ENCODE measurements at regions not wholly inside any gene's neighbourhood (a gene's known extent, or its start where the extent isn't known, plus 50 kb on each side); places are given as distances from the start of the nearest gene placed in this dataset.

DNA sequence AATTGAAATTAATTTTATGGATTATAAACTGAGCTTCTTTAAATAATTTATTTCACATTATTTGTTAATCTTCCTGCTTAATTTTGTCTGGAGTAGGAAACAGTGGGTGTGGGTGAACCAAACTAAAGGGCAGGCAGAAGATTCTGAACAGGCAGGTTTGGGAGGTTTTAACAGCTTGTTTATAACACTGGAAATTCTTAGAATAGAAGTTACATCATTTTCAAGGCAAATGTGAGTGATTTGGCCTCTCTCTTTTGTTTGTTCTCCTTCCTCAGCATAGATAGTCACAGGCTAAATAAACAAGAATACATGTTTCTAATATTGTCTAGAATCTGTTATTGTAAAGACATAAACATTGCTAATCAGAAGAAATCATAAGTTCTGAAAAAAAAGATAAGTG, 970.9 kb upstream of the NUDT12 start:
- Histone ChIP-seq H3K27ac (ENCODE audit: low read depth, low read length, poor library complexity, severe bottlenecking) (no peak overlapping the region), H3K9me3 (ENCODE audit: low read depth, low read length, poor library complexity, severe bottlenecking) (no peaks in the 10 kb centered on the region), H3K36me3 (ENCODE audit: insufficient read depth, low read length, poor library complexity, severe bottlenecking) (no peaks in the 10 kb centered on the region), H3K27me3 (replicated peaks; ENCODE audit: insufficient read depth, low read depth, low read length, poor library complexity) (no peaks in the 10 kb centered on the region), H3K4me1 (ENCODE audit: insufficient read depth, low read length, poor library complexity, severe bottlenecking) (no peaks in the 10 kb centered on the region), H3K4me3 (ENCODE audit: low read depth, low read length, poor library complexity, severe bottlenecking) (no peak overlapping the region)
- no peak for DNase-seq (ENCODE audit: low spot score)
- CTCF ChIA-PET: no interaction called here
- no peak for TF ChIP-seq EZH2 (IDR thresholded peaks at IDR 0.05; ENCODE audit: borderline replicate concordance, low read depth, low read length, poor library complexity, severe bottlenecking)
- TF ChIP-seq, protein P1, sequence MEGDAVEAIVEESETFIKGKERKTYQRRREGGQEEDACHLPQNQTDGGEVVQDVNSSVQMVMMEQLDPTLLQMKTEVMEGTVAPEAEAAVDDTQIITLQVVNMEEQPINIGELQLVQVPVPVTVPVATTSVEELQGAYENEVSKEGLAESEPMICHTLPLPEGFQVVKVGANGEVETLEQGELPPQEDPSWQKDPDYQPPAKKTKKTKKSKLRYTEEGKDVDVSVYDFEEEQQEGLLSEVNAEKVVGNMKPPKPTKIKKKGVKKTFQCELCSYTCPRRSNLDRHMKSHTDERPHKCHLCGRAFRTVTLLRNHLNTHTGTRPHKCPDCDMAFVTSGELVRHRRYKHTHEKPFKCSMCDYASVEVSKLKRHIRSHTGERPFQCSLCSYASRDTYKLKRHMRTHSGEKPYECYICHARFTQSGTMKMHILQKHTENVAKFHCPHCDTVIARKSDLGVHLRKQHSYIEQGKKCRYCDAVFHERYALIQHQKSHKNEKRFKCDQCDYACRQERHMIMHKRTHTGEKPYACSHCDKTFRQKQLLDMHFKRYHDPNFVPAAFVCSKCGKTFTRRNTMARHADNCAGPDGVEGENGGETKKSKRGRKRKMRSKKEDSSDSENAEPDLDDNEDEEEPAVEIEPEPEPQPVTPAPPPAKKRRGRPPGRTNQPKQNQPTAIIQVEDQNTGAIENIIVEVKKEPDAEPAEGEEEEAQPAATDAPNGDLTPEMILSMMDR (conservative IDR thresholded peaks at IDR 0.05; ENCODE audit: low read depth, low read length): no peak
- POLR2A ChIA-PET (ENCODE audit: low non-redundant PET): no interaction called here
- intact Hi-C loops (cut with micrococcal nuclease; ENCODE audit: unreplicated experiment): no loop called here
- BruUV-seq (replicated peaks): no TSS peak

DNA sequence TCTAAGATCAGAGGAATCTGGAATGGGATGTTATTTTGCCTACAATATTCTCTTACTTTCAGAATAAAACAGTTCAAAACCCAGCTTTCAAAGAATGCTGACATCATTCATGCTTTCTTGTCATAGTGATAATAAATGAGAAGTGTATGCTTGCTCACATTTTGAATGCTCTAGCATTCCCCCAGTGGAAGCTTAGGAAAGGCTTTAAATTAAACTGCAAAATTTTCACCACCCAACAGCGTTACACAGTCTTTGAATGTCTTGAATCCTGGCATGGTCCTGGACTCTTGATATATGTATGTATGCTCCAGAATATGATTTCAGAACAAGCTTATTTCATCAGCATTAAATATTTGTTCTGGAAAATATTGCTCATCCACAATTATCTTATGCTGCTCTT, 964.3 kb upstream of the NUDT12 start:
- intact Hi-C loops (cut with micrococcal nuclease; ENCODE audit: unreplicated experiment): no loop called here
- ChIA-PET CTCF (no interaction called here), POLR2A (ENCODE audit: low non-redundant PET) (no interaction called here)
- H3K36me3 ChIP-seq (ENCODE audit: insufficient read depth, low read length, poor library complexity, severe bottlenecking): no peaks in the 10 kb centered on the region
- H3K9me3 ChIP-seq (ENCODE audit: low read depth, low read length, poor library complexity, severe bottlenecking): no peaks in the 10 kb centered on the region
- no peaks in the 10 kb centered on the region for H3K4me1 ChIP-seq (ENCODE audit: insufficient read depth, low read length, poor library complexity, severe bottlenecking)
- TF ChIP-seq, protein P1 (conservative IDR thresholded peaks at IDR 0.05; ENCODE audit: low read depth, low read length): no peak
- no peak for TF ChIP-seq EZH2 (IDR thresholded peaks at IDR 0.05; ENCODE audit: borderline replicate concordance, low read depth, low read length, poor library complexity, severe bottlenecking)
- no peaks in the 10 kb centered on the region for H3K27me3 ChIP-seq (replicated peaks; ENCODE audit: insufficient read depth, low read depth, low read length, poor library complexity)
- BruUV-seq (replicated peaks): no TSS peak
- no peak for DNase-seq (ENCODE audit: low spot score)
- no peak overlapping the region for H3K4me3 ChIP-seq (ENCODE audit: low read depth, low read length, poor library complexity, severe bottlenecking)
- no peak overlapping the region for H3K27ac ChIP-seq (ENCODE audit: low read depth, low read length, poor library complexity, severe bottlenecking)

DNA sequence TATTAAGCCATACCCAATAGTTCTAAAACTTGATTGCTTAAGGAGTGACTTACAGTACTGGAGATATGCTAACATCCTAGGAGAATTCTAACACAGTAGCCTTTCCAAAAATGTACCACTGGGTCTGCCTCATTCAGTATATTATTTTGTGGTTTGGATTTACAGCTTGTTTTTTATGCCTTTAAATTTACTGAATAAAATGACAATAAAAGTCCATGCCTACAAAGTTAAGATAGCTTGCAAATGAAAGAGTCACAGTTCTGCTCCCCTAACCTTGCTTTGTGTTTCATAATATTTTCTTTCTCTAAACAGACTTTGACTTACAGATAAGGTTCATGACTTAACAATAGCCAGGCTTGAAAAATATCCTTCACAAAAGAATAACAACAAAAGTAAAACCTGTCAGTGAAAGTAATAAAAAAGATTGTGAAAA, 951.1 kb upstream of the NUDT12 start:
- intact Hi-C loops (cut with micrococcal nuclease; ENCODE audit: unreplicated experiment): no loop called here
- no peak overlapping the region for H3K4me3 ChIP-seq (ENCODE audit: low read depth, low read length, poor library complexity, severe bottlenecking)
- H3K36me3 ChIP-seq (ENCODE audit: insufficient read depth, low read length, poor library complexity, severe bottlenecking): no peaks in the 10 kb centered on the region
- BruUV-seq (replicated peaks): no TSS peak
- ChIA-PET CTCF (no interaction called here), POLR2A (ENCODE audit: low non-redundant PET) (no interaction called here)
- H3K27ac ChIP-seq (ENCODE audit: low read depth, low read length, poor library complexity, severe bottlenecking): no peak overlapping the region
- H3K27me3 ChIP-seq (replicated peaks; ENCODE audit: insufficient read depth, low read depth, low read length, poor library complexity): no peaks in the 10 kb centered on the region
- peaks cover 22% of the 10 kb centered on the region for H3K9me3 ChIP-seq (ENCODE audit: low read depth, low read length, poor library complexity, severe bottlenecking)
- no peaks in the 10 kb centered on the region for H3K4me1 ChIP-seq (ENCODE audit: insufficient read depth, low read length, poor library complexity, severe bottlenecking)
- DNase-seq (ENCODE audit: low spot score): no peak
- TF ChIP-seq, protein P1 (conservative IDR thresholded peaks at IDR 0.05; ENCODE audit: low read depth, low read length): no peak
- TF ChIP-seq EZH2 (IDR thresholded peaks at IDR 0.05; ENCODE audit: borderline replicate concordance, low read depth, low read length, poor library complexity, severe bottlenecking): no peak

All from A673 (cell line).